SKM-1 (cell line): ENCODE measurements at regions not wholly inside any gene's neighbourhood (a gene's known extent, or its start where the extent isn't known, plus 50 kb on each side); places are given as distances from the start of the nearest gene placed in this dataset.
"Not testable (repeated sequence)": the region's sequence is repeated elsewhere in the genome, so short reads cannot be mapped to it uniquely, and the experiment has no call there.

ENCODE experiments used
- DNase-seq: peaks from one replicate; lab custom pipeline; 2025; ENCODE audit not compliant: unreplicated experiment; lab: John Stamatoyannopoulos, UW

GRCh38 chr18:995629-996028, 91.0 kb downstream of the ADCYAP1 start:
- no peak for DNase-seq

DNA sequence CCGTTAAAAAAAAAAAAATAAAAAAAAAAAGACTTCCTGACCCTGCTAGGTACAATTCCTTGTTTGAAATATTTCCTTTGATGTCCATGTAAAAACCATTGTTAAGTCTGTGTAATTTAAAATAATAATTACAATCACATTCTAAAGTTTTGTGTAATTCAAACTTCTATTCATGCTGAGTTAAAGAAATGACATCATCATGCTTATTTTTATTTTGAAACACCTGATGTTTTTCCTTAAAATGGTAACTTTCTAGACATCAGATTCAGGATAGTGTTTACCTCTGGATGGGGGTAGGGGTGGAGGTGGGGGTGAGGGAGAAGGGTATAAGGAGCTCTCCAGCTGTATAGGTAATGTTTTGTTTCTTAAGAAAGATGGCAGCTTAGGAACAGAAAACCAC, 92.8 kb downstream of the ADCYAP1 start:
- no peak for DNase-seq

DNA sequence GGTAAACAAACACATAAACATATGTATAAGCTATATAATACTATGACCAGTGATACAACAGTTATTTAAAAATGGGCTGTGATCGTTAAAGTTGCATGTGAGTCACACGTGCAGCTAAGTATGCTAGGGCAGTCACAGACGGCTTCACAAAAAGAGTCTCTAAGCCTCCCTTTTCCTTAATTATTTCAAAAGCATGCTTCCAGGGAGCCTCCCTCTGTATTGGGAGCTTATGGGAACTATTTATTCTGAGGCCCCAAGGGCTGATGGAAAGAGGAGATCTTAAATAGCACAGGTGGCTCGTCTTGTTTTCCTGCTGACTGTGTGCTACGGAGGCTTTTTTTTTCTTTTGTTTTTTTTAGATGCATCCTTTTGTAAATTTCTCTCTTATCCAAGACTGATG, 94.3 kb downstream of the ADCYAP1 start:
- DNase-seq, result no peak

GRCh38 chr18:1002653-1003178, 98.0 kb downstream of the ADCYAP1 start:
- no peak for DNase-seq

DNA sequence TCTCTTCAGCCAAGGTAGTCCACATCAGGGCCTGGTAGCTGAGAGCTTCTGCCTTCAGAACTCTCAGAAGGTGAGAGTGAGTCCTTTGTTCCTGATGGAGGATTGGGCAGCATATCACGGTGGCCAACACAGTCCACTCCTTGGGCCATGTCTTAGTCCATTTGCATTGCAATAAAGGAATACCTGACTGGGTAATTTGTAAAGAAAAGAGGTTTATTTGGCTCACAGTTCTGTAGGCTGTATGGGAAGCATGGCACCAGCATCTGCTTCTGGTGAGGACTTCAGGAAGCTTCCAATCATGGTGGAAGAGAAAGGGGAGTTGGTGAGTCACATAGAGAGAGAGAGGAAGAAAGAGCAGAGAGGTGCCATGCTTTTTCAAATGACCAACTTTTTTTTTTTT, 98.8 kb downstream of the ADCYAP1 start:
- DNase-seq, result no peak

DNA sequence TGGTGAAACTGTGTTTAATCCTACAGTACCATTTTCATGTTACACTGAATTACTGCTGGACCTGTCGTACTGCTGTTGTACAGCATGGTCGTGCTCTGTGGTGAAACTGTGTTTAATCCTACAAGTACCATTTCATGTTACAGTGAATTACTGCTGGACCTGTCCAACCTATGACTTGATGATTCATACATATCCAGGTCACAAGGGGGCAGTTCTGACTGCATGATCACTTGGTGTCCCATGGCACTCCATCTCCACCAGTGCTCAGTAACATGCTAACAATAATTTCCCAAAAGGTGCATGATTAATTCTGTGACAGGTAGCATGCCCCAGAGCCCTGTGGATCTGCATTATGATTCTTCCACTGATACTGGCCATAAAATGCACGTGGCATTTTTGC, 101.6 kb downstream of the ADCYAP1 start:
- no peak for DNase-seq

GRCh38 chr18:1006965-1007364, 102.3 kb downstream of the ADCYAP1 start:
- no peak for DNase-seq

GRCh38 chr18:1011349-1011748, 106.7 kb downstream of the ADCYAP1 start:
- no peak for DNase-seq

- no peak for DNase-seq
These were observed 108.1 kb downstream of the ADCYAP1 start for GRCh38 chr18:1012775-1013174.

GRCh38 chr18:1013951-1014350, 109.3 kb downstream of the ADCYAP1 start:
- no peak for DNase-seq

GRCh38 chr18:1014509-1014908, 109.8 kb downstream of the ADCYAP1 start:
- DNase-seq, result no peak

- no peak for DNase-seq
These were observed 110.4 kb downstream of the ADCYAP1 start for GRCh38 chr18:1014951-1015624.

- DNase-seq, result no peak
These were observed 111.1 kb downstream of the ADCYAP1 start for GRCh38 chr18:1015777-1016176.

- no peak for DNase-seq
These were observed 112.8 kb downstream of the ADCYAP1 start for GRCh38 chr18:1017227-1018058.

DNA sequence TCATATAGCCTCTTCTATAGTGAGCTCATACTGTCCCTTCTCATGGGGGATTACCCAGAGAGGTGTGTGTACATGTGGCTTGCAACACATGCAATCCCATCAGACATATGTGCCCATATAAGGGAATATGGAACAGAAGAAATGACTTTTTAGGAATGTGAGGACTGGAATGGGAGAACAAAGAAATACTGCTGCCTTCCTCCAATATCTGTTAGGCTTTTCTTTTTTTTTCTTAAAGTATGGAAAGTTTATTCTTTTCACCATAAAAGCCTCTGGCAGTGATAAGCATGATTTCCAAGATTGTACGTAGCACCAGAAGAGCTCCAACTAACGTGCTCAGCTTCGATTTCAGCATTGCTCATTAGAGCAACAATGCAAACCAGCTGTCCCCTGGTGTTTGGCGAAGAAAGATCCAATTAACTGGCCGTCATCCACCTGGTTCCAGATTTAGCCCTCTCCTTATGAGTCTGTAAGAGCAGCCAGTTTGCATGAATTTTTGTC, 113.6 kb downstream of the ADCYAP1 start:
- DNase-seq, result no peak

GRCh38 chr18:1019191-1019590, 114.5 kb downstream of the ADCYAP1 start:
- no peak for DNase-seq

GRCh38 chr18:1020731-1021344, 116.2 kb downstream of the ADCYAP1 start:
- DNase-seq, result no peak

GRCh38 chr18:1026930-1027329, 122.3 kb downstream of the ADCYAP1 start:
- no peak for DNase-seq

DNA sequence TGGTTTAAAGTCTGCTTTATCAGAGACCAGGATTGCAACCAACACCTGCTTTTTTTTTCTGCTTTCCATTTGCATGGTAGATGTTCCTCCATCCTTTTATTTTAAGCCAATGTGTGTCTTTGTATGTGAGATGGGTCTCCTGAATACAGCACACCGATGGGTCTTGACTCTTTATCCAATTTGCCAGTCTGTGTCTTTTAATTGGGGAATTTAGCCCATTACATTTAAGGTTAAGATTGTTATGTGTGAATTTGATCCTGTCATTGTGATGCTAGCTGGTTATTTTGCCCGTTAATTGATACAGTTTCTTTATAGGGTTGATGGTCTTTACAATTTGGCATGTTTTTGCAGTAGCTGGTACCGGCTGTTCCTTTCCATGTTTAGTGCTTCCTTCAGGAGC, 128.4 kb downstream of the ADCYAP1 start:
- not testable (repeated sequence) for DNase-seq

DNA sequence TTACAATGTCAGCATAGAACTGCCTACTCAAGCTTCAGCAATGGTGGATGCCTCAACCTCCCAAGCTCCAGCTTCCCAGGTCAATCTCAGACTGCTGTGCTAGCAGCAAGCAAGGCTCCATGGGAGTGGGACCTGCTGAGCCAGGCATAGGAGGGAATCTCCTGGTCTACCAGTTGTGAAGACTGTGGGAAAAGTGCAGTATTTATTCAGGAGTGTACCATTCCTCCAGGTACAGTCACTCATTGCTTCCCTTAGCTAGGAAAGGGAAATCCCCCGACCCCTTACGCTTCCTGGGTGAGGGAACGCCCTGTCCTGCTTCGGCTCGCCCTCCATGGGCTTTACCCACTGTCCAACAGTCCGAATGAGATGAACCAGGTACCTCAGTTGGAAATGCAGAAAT, 130.3 kb downstream of the ADCYAP1 start:
- no peak for DNase-seq

- no peak for DNase-seq
These were observed 132.3 kb downstream of the ADCYAP1 start for GRCh38 chr18:1036926-1037325.

GRCh38 chr18:1037776-1038175, 133.1 kb downstream of the ADCYAP1 start:
- DNase-seq, result no peak
